Karpas-422 (cell line): ENCODE measurements at regions not wholly inside any gene's neighbourhood (a gene's known extent, or its start where the extent isn't known, plus 50 kb on each side); places are given as distances from the start of the nearest gene placed in this dataset.

Experiments used
- DNase-seq: peaks from one replicate; pipeline ENCODE4 v3.0.0-alpha.2; 2015
- H2AFZ ChIP-seq: fragments of 200-600 bp; sonication (generic); 2 replicates; pipeline ENCODE4 v1.6.1; 2014; ENCODE audit warnings: antibody characterized with exemption, low read length, mixed read lengths
- H3K27ac ChIP-seq: fragments of 200-600 bp; sonication (generic); 2 replicates; pipeline ENCODE4 v1.5.1; 2014; ENCODE audit warnings: mild to moderate bottlenecking, low read length, moderate library complexity
- H3K27me3 ChIP-seq: fragments of 200-600 bp; sonication (generic); 2 replicates; pipeline ENCODE4 v1.6.1; 2014; ENCODE audit warnings: low read length, mixed read lengths
- H3K36me3 ChIP-seq: fragments of 200-600 bp; sonication (generic); 2 replicates; pipeline ENCODE4 v1.6.1; 2014; ENCODE audit warnings: low read length, mixed read lengths; ENCODE audit not compliant: insufficient read depth
- H3K4me1 ChIP-seq: fragments of 200-600 bp; sonication (generic); 2 replicates; pipeline ENCODE4 v1.6.1; 2014; ENCODE audit warnings: mild to moderate bottlenecking, low read length, mixed read lengths
- H3K4me2 ChIP-seq: fragments of 200-600 bp; sonication (generic); 2 replicates; pipeline ENCODE4 v1.6.1; 2014; ENCODE audit warnings: low read length, low read depth, mild to moderate bottlenecking; ENCODE audit not compliant: poor library complexity, severe bottlenecking
- H3K4me3 ChIP-seq: fragments of 200-600 bp; sonication (generic); 2 replicates; pipeline ENCODE4 v1.5.1; 2014; ENCODE audit warnings: mild to moderate bottlenecking, antibody characterized with exemption, low read length, mixed read lengths
- H3K79me2 ChIP-seq: fragments of 200-600 bp; sonication (generic); 2 replicates; pipeline ENCODE4 v1.6.1; 2014; ENCODE audit warnings: mild to moderate bottlenecking, low read length, mixed read lengths
- H3K9ac ChIP-seq: fragments of 200-600 bp; sonication (generic); 2 replicates; pipeline ENCODE4 v1.6.0; 2014; ENCODE audit warnings: low read length
- H3K9me2 ChIP-seq: fragments of 200-600 bp; sonication (generic), shearing (Covaris generic); replicated peaks from 2 replicates; pipeline ENCODE4 v1.6.0; 2014; ENCODE audit warnings: mild to moderate bottlenecking, low read length, moderate library complexity; ENCODE audit not compliant: insufficient read depth
- H3K9me3 ChIP-seq: fragments of 300-700, 200-600 bp; sonication (generic); 2 replicates; pipeline ENCODE4 v1.6.1; 2014; ENCODE audit warnings: low read length, mixed read lengths
- H4K20me1 ChIP-seq: fragments of 200-600 bp; sonication (generic); 2 replicates; pipeline ENCODE4 v1.6.1; 2014; ENCODE audit warnings: mild to moderate bottlenecking, antibody characterized with exemption, low read length, low read depth; ENCODE audit not compliant: insufficient read depth

GRCh38 chr5:107063511-107063910 lies 607.2 kb downstream of the EFNA5 start:
- Histone ChIP-seq H3K9me2 (no peaks in the 10 kb centered on the region), H3K36me3 (no peaks in the 10 kb centered on the region), H3K27ac (no peak overlapping the region), H3K9me3 (peaks cover 18% of the 10 kb centered on the region), H3K27me3 (no peaks in the 10 kb centered on the region), H3K9ac (no peak overlapping the region), H3K79me2 (no peaks in the 10 kb centered on the region), H3K4me2 (no peak overlapping the region), H4K20me1 (no peaks in the 10 kb centered on the region), H2AFZ (no peak overlapping the region), H3K4me1 (no peaks in the 10 kb centered on the region), H3K4me3 (no peak overlapping the region)
- DNase-seq = no peak

- Histone ChIP-seq H3K9me3 (peaks cover 27% of the 10 kb centered on the region), H3K79me2 (no peaks in the 10 kb centered on the region), H3K4me3 (no peak overlapping the region), H3K36me3 (no peaks in the 10 kb centered on the region), H3K4me2 (no peak overlapping the region), H3K27ac (no peak overlapping the region), H3K4me1 (no peaks in the 10 kb centered on the region), H4K20me1 (no peaks in the 10 kb centered on the region), H3K9ac (no peak overlapping the region), H2AFZ (no peak overlapping the region), H3K9me2 (no peaks in the 10 kb centered on the region), H3K27me3 (no peaks in the 10 kb centered on the region)
- no peak for DNase-seq
Observed at GRCh38 chr5:107058803-107059202, 611.9 kb downstream of the EFNA5 start.

GRCh38 chr5:107058235-107058634 lies 612.5 kb downstream of the EFNA5 start:
- Histone ChIP-seq H4K20me1 (no peaks in the 10 kb centered on the region), H3K79me2 (no peaks in the 10 kb centered on the region), H3K4me2 (no peak overlapping the region), H3K27me3 (no peaks in the 10 kb centered on the region), H3K27ac (no peak overlapping the region), H3K9me3 (peaks cover 28% of the 10 kb centered on the region), H3K9ac (no peak overlapping the region), H3K36me3 (no peaks in the 10 kb centered on the region), H2AFZ (no peak overlapping the region), H3K4me3 (no peak overlapping the region), H3K9me2 (no peaks in the 10 kb centered on the region), H3K4me1 (no peaks in the 10 kb centered on the region)
- no peak for DNase-seq

DNA sequence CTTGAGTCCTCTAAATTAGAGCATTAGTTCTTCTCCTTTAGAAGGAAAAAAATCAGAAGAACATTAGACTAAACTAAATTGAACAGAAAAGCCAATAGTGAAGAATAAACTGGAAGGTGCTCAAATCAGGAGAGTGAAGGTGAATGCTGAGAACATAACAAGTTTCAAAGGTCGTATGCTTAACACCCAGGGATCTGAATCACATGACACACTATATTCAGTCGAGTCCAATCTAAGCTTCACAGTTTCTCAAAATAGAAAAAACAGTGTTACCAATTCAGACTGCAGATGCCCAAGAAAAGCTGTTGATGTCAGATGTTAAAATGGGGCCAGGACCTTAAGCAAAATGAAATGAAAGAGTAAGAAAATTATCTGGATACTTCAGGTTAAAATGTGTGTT lies 614.5 kb downstream of the EFNA5 start:
- Histone ChIP-seq H3K9me3 (peaks cover 24% of the 10 kb centered on the region), H3K9ac (no peak overlapping the region), H3K4me1 (no peaks in the 10 kb centered on the region), H3K79me2 (no peaks in the 10 kb centered on the region), H3K9me2 (no peaks in the 10 kb centered on the region), H3K4me3 (no peak overlapping the region), H4K20me1 (no peaks in the 10 kb centered on the region), H3K4me2 (no peak overlapping the region), H2AFZ (no peak overlapping the region), H3K36me3 (no peaks in the 10 kb centered on the region), H3K27me3 (no peaks in the 10 kb centered on the region), H3K27ac (no peak overlapping the region)
- no peak for DNase-seq

GRCh38 chr5:107047048-107047447 lies 623.7 kb downstream of the EFNA5 start:
- H3K4me3 ChIP-seq = no peak overlapping the region
- H3K79me2 ChIP-seq = no peaks in the 10 kb centered on the region
- H2AFZ ChIP-seq = no peak overlapping the region
- peaks cover 32% of the 10 kb centered on the region for H3K9me3 ChIP-seq
- DNase-seq = no peak
- H3K27ac ChIP-seq = no peak overlapping the region
- H3K36me3 ChIP-seq = no peaks in the 10 kb centered on the region
- H3K27me3 ChIP-seq = no peaks in the 10 kb centered on the region
- H3K4me2 ChIP-seq = no peak overlapping the region
- H4K20me1 ChIP-seq = no peaks in the 10 kb centered on the region
- no peak overlapping the region for H3K9ac ChIP-seq
- H3K4me1 ChIP-seq = no peaks in the 10 kb centered on the region
- no peaks in the 10 kb centered on the region for H3K9me2 ChIP-seq

- Histone ChIP-seq H3K4me2 (no peak overlapping the region), H3K36me3 (no peaks in the 10 kb centered on the region), H3K4me3 (no peak overlapping the region), H3K9ac (no peak overlapping the region), H3K9me3 (peaks cover 32% of the 10 kb centered on the region), H3K27me3 (no peaks in the 10 kb centered on the region), H3K4me1 (no peaks in the 10 kb centered on the region), H4K20me1 (no peaks in the 10 kb centered on the region), H3K9me2 (no peaks in the 10 kb centered on the region), H3K27ac (no peak overlapping the region), H3K79me2 (no peaks in the 10 kb centered on the region), H2AFZ (no peak overlapping the region)
- DNase-seq = no peak
Observed at GRCh38 chr5:107043665-107044064, 627.1 kb downstream of the EFNA5 start.

- Histone ChIP-seq H3K9me2 (no peaks in the 10 kb centered on the region), H3K27me3 (no peaks in the 10 kb centered on the region), H4K20me1 (no peaks in the 10 kb centered on the region), H2AFZ (no peak overlapping the region), H3K27ac (no peak overlapping the region), H3K36me3 (no peaks in the 10 kb centered on the region), H3K9me3 (peaks cover 29% of the 10 kb centered on the region), H3K4me1 (no peaks in the 10 kb centered on the region), H3K9ac (no peak overlapping the region), H3K79me2 (no peaks in the 10 kb centered on the region), H3K4me3 (no peak overlapping the region), H3K4me2 (no peak overlapping the region)
- DNase-seq = no peak
Observed at GRCh38 chr5:107040907-107041306, 629.8 kb downstream of the EFNA5 start.

- no peak overlapping the region for H3K9ac ChIP-seq
- no peaks in the 10 kb centered on the region for H4K20me1 ChIP-seq
- no peak overlapping the region for H3K4me2 ChIP-seq
- no peaks in the 10 kb centered on the region for H3K79me2 ChIP-seq
- no peaks in the 10 kb centered on the region for H3K36me3 ChIP-seq
- no peaks in the 10 kb centered on the region for H3K27me3 ChIP-seq
- H3K9me3 ChIP-seq = peaks cover 34% of the 10 kb centered on the region
- no peak for DNase-seq
- H3K9me2 ChIP-seq = no peaks in the 10 kb centered on the region
- H3K4me1 ChIP-seq = no peaks in the 10 kb centered on the region
- H3K4me3 ChIP-seq = no peak overlapping the region
- no peak overlapping the region for H2AFZ ChIP-seq
- H3K27ac ChIP-seq = no peak overlapping the region
Observed at GRCh38 chr5:107032629-107033028, 638.1 kb downstream of the EFNA5 start.

DNA sequence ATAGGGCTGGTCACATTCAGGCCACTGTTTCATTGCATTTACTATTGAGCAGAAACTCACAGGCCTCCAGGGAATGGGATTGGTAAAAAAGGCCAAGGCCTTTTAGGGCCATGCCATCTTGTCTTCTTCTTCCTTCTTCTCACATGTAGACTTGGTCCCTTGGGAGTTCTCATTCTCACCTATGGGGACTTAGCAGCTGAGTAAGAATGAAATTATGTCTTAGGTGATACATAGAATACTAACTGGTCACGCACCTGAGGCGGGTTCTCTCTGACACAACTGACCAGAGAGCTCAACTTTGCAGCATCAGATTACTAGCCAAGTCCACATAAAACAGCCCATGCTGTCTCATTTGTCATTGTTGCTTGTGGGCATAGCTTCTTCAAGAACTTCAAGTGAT lies 641.8 kb downstream of the EFNA5 start:
- no peak overlapping the region for H3K9ac ChIP-seq
- H3K36me3 ChIP-seq = no peaks in the 10 kb centered on the region
- no peaks in the 10 kb centered on the region for H3K27me3 ChIP-seq

More for the DNA sequence above, 641.8 kb downstream of the EFNA5 start:
- Histone ChIP-seq H3K4me1 (no peaks in the 10 kb centered on the region), H3K4me2 (no peak overlapping the region), H3K9me3 (peaks cover 22% of the 10 kb centered on the region), H3K27ac (no peak overlapping the region), H3K9me2 (no peaks in the 10 kb centered on the region), H4K20me1 (no peaks in the 10 kb centered on the region), H2AFZ (no peak overlapping the region), H3K79me2 (no peaks in the 10 kb centered on the region), H3K4me3 (no peak overlapping the region)
- DNase-seq = no peak
